Karpas-422 (cell line): ENCODE measurements at regions not wholly inside any gene's neighbourhood (a gene's known extent, or its start where the extent isn't known, plus 50 kb on each side); places are given as distances from the start of the nearest gene placed in this dataset.
"Not testable (repeated sequence)": the region's sequence is repeated elsewhere in the genome, so short reads cannot be mapped to it uniquely, and the experiment has no call there.

Experiments used
- DNase-seq: peaks from one replicate; pipeline ENCODE4 v3.0.0-alpha.2; 2015
- H2AFZ ChIP-seq: fragments of 200-600 bp; sonication (generic); 2 replicates; pipeline ENCODE4 v1.6.1; 2014; ENCODE audit warnings: antibody characterized with exemption, low read length, mixed read lengths
- H3K27ac ChIP-seq: fragments of 200-600 bp; sonication (generic); 2 replicates; pipeline ENCODE4 v1.5.1; 2014; ENCODE audit warnings: mild to moderate bottlenecking, low read length, moderate library complexity
- H3K27me3 ChIP-seq: fragments of 200-600 bp; sonication (generic); 2 replicates; pipeline ENCODE4 v1.6.1; 2014; ENCODE audit warnings: low read length, mixed read lengths
- H3K36me3 ChIP-seq: fragments of 200-600 bp; sonication (generic); 2 replicates; pipeline ENCODE4 v1.6.1; 2014; ENCODE audit warnings: low read length, mixed read lengths; ENCODE audit not compliant: insufficient read depth
- H3K4me1 ChIP-seq: fragments of 200-600 bp; sonication (generic); 2 replicates; pipeline ENCODE4 v1.6.1; 2014; ENCODE audit warnings: mild to moderate bottlenecking, low read length, mixed read lengths
- H3K4me2 ChIP-seq: fragments of 200-600 bp; sonication (generic); 2 replicates; pipeline ENCODE4 v1.6.1; 2014; ENCODE audit warnings: low read length, low read depth, mild to moderate bottlenecking; ENCODE audit not compliant: poor library complexity, severe bottlenecking
- H3K4me3 ChIP-seq: fragments of 200-600 bp; sonication (generic); 2 replicates; pipeline ENCODE4 v1.5.1; 2014; ENCODE audit warnings: mild to moderate bottlenecking, antibody characterized with exemption, low read length, mixed read lengths
- H3K79me2 ChIP-seq: fragments of 200-600 bp; sonication (generic); 2 replicates; pipeline ENCODE4 v1.6.1; 2014; ENCODE audit warnings: mild to moderate bottlenecking, low read length, mixed read lengths
- H3K9ac ChIP-seq: fragments of 200-600 bp; sonication (generic); 2 replicates; pipeline ENCODE4 v1.6.0; 2014; ENCODE audit warnings: low read length
- H3K9me2 ChIP-seq: fragments of 200-600 bp; sonication (generic), shearing (Covaris generic); replicated peaks from 2 replicates; pipeline ENCODE4 v1.6.0; 2014; ENCODE audit warnings: mild to moderate bottlenecking, low read length, moderate library complexity; ENCODE audit not compliant: insufficient read depth
- H3K9me3 ChIP-seq: fragments of 300-700, 200-600 bp; sonication (generic); 2 replicates; pipeline ENCODE4 v1.6.1; 2014; ENCODE audit warnings: low read length, mixed read lengths
- H4K20me1 ChIP-seq: fragments of 200-600 bp; sonication (generic); 2 replicates; pipeline ENCODE4 v1.6.1; 2014; ENCODE audit warnings: mild to moderate bottlenecking, antibody characterized with exemption, low read length, low read depth; ENCODE audit not compliant: insufficient read depth

DNA sequence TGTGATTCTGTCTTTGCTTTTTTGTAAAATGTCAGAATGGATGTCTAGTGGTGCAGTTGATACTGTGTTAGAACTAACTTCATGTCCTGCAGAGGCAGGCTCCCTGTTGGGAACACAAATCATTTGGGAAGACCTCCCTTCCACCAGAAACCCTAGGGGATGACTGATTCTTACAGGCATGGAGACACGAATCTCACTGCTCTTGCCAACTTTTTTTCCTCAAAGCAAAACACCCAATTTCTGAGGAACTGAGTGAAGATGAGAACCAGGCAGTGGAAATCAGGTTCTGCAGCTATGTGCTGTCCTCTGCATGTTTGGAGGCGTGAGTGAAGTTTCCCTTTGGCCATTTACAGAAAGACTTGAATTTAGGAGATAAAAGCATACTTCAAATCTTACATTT is 87.5 kb upstream of the CSNK1A1L start:
- Histone ChIP-seq H3K27me3 (no peaks in the 10 kb centered on the region), H3K9me2 (no peaks in the 10 kb centered on the region), H3K9ac (no peak overlapping the region), H3K4me2 (no peak overlapping the region), H4K20me1 (no peaks in the 10 kb centered on the region), H3K4me1 (no peaks in the 10 kb centered on the region), H2AFZ (no peak overlapping the region), H3K27ac (no peak overlapping the region), H3K4me3 (no peak overlapping the region), H3K36me3 (no peaks in the 10 kb centered on the region), H3K9me3 (no peaks in the 10 kb centered on the region), H3K79me2 (no peaks in the 10 kb centered on the region)
- no peak for DNase-seq

DNA sequence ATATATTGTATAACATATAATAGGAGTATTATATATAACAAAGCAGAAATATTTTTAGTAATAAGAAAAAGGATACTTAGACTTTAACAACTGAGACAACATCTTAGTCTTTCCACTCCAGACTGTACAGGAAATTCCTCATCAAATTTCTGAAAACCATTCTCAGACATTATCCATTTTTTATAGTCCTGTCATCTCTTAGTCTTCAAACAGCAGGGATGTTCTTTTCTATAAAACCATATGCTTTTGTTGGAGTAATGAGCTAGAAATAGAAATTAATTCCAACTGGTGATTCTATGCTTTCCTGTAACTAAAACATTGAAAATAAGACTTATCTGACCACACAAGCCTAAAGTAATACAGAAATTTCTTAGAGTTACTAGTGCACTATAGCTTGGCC is 82.2 kb upstream of the CSNK1A1L start:
- DNase-seq, result no peak
- no peak overlapping the region for H3K4me2 ChIP-seq
- H2AFZ ChIP-seq, result no peak overlapping the region
- H3K27ac ChIP-seq, result no peak overlapping the region
- no peaks in the 10 kb centered on the region for H3K36me3 ChIP-seq
- H4K20me1 ChIP-seq, result no peaks in the 10 kb centered on the region
- no peaks in the 10 kb centered on the region for H3K27me3 ChIP-seq
- H3K9me3 ChIP-seq, result no peaks in the 10 kb centered on the region
- no peaks in the 10 kb centered on the region for H3K9me2 ChIP-seq
- no peak overlapping the region for H3K9ac ChIP-seq
- no peaks in the 10 kb centered on the region for H3K79me2 ChIP-seq
- peaks cover 4% of the 10 kb centered on the region for H3K4me1 ChIP-seq
- no peak overlapping the region for H3K4me3 ChIP-seq

DNA sequence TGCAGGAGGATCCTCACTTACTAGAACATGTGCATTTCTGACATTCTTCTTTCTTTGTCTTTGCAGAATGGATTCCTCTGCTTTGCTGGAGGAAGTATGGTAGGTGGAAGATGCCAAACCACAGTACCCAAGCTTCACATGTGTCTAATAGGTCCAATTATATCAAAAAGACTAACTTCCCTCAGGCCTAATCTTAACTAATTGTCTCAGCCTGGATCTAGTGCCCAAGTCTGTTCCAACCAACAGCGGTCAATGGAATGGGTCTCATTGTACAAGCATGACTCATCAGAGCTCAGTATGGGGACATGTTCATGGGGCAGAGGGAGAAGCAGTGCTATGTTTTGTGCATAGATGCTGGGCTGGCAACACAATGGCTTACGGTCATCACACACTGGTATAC is 81.6 kb upstream of the CSNK1A1L start:
- Histone ChIP-seq H4K20me1 (no peaks in the 10 kb centered on the region), H3K27me3 (no peaks in the 10 kb centered on the region), H3K4me3 (no peak overlapping the region), H3K36me3 (no peaks in the 10 kb centered on the region), H2AFZ (no peak overlapping the region), H3K9me3 (no peaks in the 10 kb centered on the region), H3K9me2 (no peaks in the 10 kb centered on the region), H3K79me2 (no peaks in the 10 kb centered on the region), H3K4me2 (no peak overlapping the region), H3K4me1 (peaks cover 5% of the 10 kb centered on the region), H3K27ac (no peak overlapping the region), H3K9ac (no peak overlapping the region)
- DNase-seq, result no peak

DNA sequence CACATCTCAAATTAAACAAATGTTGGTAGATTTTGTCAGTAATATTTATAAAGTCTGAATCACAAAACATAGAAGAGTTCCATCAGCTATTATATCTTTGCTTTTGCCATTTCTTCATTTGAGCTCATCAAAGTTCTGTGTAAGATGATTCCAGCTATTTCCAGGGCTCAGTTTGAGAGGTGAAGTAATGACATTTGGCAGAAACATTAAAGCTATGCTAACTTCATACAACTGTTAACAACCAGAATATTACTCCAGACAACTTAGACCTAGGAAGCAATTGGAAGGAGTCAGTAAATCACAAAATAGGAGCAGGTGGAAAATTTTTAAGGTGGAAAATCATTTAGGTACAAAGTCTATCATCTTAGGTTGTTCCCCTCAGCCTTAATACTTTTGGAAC is 76.2 kb upstream of the CSNK1A1L start:
- DNase-seq, result no peak
- Histone ChIP-seq H3K9me2 (no peaks in the 10 kb centered on the region), H3K9ac (no peak overlapping the region), H3K9me3 (no peaks in the 10 kb centered on the region), H3K36me3 (no peaks in the 10 kb centered on the region), H3K27ac (no peak overlapping the region), H3K4me1 (peaks cover 5% of the 10 kb centered on the region), H3K4me2 (no peak overlapping the region), H3K79me2 (no peaks in the 10 kb centered on the region), H3K4me3 (no peak overlapping the region), H3K27me3 (no peaks in the 10 kb centered on the region), H2AFZ (no peak overlapping the region), H4K20me1 (no peaks in the 10 kb centered on the region)

DNA sequence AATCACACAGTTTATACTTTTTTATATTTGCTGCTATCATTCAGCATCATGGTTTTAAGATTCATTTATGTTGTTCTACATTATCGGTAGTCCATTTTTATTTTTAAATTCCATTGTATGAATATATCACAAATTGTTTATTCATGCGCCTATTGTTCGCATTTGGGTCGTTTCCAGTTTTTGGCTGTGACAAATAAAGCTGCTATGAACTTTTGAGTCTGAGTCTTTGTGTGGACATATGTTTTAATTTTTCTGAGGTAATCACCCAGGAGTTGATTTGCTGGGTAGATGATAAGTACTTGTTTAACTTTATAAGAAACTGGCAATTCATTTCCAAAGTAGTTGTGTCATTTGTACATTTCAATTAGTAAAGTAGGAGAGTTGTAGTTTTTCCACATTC is 74.2 kb upstream of the CSNK1A1L start:
- DNase-seq, result no peak
- Histone ChIP-seq H4K20me1 (no peaks in the 10 kb centered on the region), H3K4me2 (no peak overlapping the region), H3K4me3 (no peak overlapping the region), H3K79me2 (no peaks in the 10 kb centered on the region), H3K27me3 (no peaks in the 10 kb centered on the region), H3K9me3 (no peaks in the 10 kb centered on the region), H3K36me3 (no peaks in the 10 kb centered on the region), H3K9me2 (no peaks in the 10 kb centered on the region), H3K4me1 (peaks cover 5% of the 10 kb centered on the region), H3K27ac (no peak overlapping the region), H3K9ac (no peak overlapping the region), H2AFZ (no peak overlapping the region)

DNA sequence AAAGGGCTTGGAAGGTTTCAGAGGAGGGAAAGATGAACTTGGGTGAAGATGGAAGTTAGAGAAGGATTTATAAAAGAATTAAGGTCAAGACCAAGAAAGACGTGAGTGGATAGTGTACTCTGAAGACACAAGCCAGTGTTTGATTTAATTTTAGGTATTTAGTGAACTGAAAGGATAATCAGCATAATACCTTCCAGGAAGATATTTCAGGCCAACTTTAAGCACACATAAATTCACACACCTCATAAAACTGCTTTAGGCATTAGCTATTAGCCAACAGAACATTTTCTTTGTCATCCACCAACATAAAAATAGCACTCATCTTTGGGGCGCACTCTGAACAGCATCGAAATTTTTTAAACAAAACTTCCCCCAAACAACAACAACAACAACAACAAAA is 71.7 kb upstream of the CSNK1A1L start:
- Histone ChIP-seq H2AFZ (no peak overlapping the region), H3K79me2 (no peaks in the 10 kb centered on the region), H3K27me3 (no peaks in the 10 kb centered on the region), H3K4me3 (no peak overlapping the region), H4K20me1 (no peaks in the 10 kb centered on the region), H3K27ac (no peak overlapping the region), H3K9me3 (no peaks in the 10 kb centered on the region), H3K9me2 (no peaks in the 10 kb centered on the region), H3K4me2 (no peak overlapping the region), H3K4me1 (no peaks in the 10 kb centered on the region), H3K9ac (no peak overlapping the region), H3K36me3 (no peaks in the 10 kb centered on the region)
- DNase-seq, result no peak

DNA sequence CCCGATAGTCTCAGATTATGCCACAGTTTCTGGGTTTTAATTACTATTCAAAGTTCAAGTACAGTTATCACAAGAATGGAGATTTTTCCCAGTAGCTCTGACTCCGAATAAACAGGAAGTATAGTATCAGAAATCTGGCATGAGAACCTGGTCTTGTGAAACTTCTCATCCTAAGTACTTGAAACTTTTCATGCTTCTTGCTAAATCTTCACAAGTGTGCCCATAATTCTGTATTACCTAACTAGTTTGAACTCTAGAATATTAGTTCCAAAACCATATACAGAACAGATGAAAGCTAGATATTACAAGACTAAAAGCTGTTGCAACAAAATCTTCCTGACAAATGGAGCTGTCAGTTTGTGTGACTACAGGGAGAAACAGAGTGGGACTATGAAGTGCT is 70.5 kb upstream of the CSNK1A1L start:
- Histone ChIP-seq H4K20me1 (no peaks in the 10 kb centered on the region), H3K9me3 (no peaks in the 10 kb centered on the region), H3K4me2 (no peak overlapping the region), H3K27me3 (0 out of 2 replicates have a peak, but pooled peaks cover 3% of the 10 kb centered on the region), H3K4me1 (no peaks in the 10 kb centered on the region), H3K27ac (no peak overlapping the region), H3K4me3 (no peak overlapping the region), H2AFZ (no peak overlapping the region), H3K79me2 (no peaks in the 10 kb centered on the region), H3K9me2 (no peaks in the 10 kb centered on the region), H3K36me3 (no peaks in the 10 kb centered on the region), H3K9ac (no peak overlapping the region)
- no peak for DNase-seq

DNA sequence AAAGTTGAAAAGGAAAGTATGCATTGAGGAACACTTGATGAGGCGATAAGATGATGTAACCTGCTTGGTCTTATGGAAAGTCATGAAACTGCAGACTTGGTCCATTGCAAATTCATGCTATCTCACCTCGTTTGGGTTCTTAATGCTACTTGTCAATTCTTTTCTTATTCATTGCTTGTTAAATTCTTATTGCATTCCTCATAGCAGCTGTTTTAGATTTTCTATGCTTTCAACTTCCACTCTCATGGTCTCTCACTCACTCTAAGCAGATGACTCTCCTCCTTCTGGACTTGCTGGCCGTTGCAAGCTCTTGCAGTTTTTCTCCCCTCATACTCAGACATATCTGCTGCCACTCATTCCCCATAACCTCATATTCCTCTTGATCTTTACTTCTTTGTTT is 67.8 kb upstream of the CSNK1A1L start:
- Histone ChIP-seq H3K79me2 (no peaks in the 10 kb centered on the region), H3K9me2 (no peaks in the 10 kb centered on the region), H4K20me1 (no peaks in the 10 kb centered on the region), H3K9me3 (no peaks in the 10 kb centered on the region), H3K4me1 (no peaks in the 10 kb centered on the region), H3K4me3 (no peak overlapping the region), H3K9ac (no peak overlapping the region), H3K36me3 (no peaks in the 10 kb centered on the region), H2AFZ (no peak overlapping the region), H3K27me3 (0 out of 2 replicates have a peak, but pooled peaks cover 3% of the 10 kb centered on the region), H3K4me2 (no peak overlapping the region), H3K27ac (no peak overlapping the region)
- no peak for DNase-seq

DNA sequence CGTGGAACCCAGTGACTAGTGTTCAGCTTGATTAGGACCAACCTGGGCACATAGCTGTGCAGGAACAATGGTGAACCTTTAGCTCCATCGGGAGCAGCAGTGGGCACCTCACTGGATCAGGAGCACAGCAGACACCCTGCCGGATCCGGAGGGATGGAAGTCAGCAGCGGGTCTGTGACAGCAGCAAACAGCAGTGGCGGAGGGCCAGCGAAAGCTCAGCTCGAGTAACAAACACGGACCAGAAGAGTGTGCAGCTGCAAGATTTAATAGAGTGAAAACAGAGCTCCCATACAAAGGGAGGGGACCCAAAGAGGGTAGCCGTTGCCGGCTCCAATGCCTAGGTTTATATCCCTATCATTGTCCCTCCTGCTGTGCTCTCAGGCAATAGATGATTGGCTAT is 66.8 kb upstream of the CSNK1A1L start:
- H4K20me1 ChIP-seq, result not testable (repeated sequence)

More for the DNA sequence above, 66.8 kb upstream of the CSNK1A1L start:
- H3K9me2 ChIP-seq, H3K36me3 ChIP-seq, H3K9me3 ChIP-seq, H3K9ac ChIP-seq, H3K4me2 ChIP-seq, DNase-seq, H3K79me2 ChIP-seq, H3K27ac ChIP-seq, H3K27me3 ChIP-seq, H3K4me1 ChIP-seq, H3K4me3 ChIP-seq, H2AFZ ChIP-seq: not testable (repeated sequence)
